CD8-positive, alpha-beta memory T cell (primary cell): ENCODE measurements at regions not wholly inside any gene's neighbourhood (a gene's known extent, or its start where the extent isn't known, plus 50 kb on each side); places are given as distances from the start of the nearest gene placed in this dataset.

Source experiments
- CTCF ChIA-PET: fragments of 350-600 bp; sonication (Branson Sonifier 250); formaldehyde crosslinking; loops from one replicate; lab custom pipeline; 2021; ENCODE audit warnings: antibody characterized with exemption; lab: Charles Lee
- POLR2A ChIA-PET: fragments of 350-600 bp; sonication (Branson Sonifier 250); formaldehyde crosslinking; loops from one replicate; lab custom pipeline; 2021; ENCODE audit warnings: antibody characterized with exemption; lab: Charles Lee
- DNase-seq, 5 donors: peaks; one replicate each; pipeline versions ENCODE4 v3.0.0 to v3.0.0-alpha.2; 2020 to 2022; ENCODE audit warnings: mixed read lengths in 1 of 5
- H3K27ac ChIP-seq: one replicate; pipeline ENCODE4 v1.7.0; 2013; ENCODE audit warnings: low read depth, mild to moderate bottlenecking, low read length, moderate library complexity
- H3K27me3 ChIP-seq: 2 replicates; pipeline ENCODE4 v1.7.0; 2013; ENCODE audit warnings: low read length, mild to moderate bottlenecking; ENCODE audit not compliant: insufficient read depth, poor library complexity, severe bottlenecking
- H3K36me3 ChIP-seq: 2 replicates; pipeline ENCODE4 v1.7.0; 2013; ENCODE audit warnings: mild to moderate bottlenecking, low read length, moderate library complexity; ENCODE audit not compliant: insufficient read depth
- H3K4me1 ChIP-seq: 2 replicates; pipeline ENCODE4 v1.7.0; 2013; ENCODE audit warnings: mild to moderate bottlenecking, low read length, moderate library complexity; ENCODE audit not compliant: insufficient read depth
- H3K4me3 ChIP-seq: 2 replicates; pipeline ENCODE4 v1.7.0; 2013; ENCODE audit warnings: mild to moderate bottlenecking, low read length
- H3K9me3 ChIP-seq: 2 replicates; pipeline ENCODE4 v1.7.0; 2013; ENCODE audit warnings: mild to moderate bottlenecking, low read length
- H3K27ac Mint-ChIP-seq, 8 donors: one replicate each; pipeline ENCODE4 v1.8.0; 2020 to 2021; ENCODE audit warnings: mixed read lengths in 8 of 8, mild to moderate bottlenecking in 6 of 8, inconsistent platforms in 3 of 8, moderate library complexity in 3 of 8
- H3K27me3 Mint-ChIP-seq, 2 donors: one replicate each; pipeline ENCODE4 v1.8.0; 2020 to 2021; ENCODE audit warnings: mixed read lengths in 2 of 2, mild to moderate bottlenecking in 1 of 2, moderate library complexity in 1 of 2
- H3K36me3 Mint-ChIP-seq, 3 donors: one replicate each; pipeline ENCODE4 v1.8.0; 2020 to 2021; ENCODE audit warnings: mixed read lengths in 3 of 3, inconsistent platforms in 1 of 3, mild to moderate bottlenecking in 1 of 3
- H3K4me1 Mint-ChIP-seq, 3 donors: one replicate each; pipeline ENCODE4 v1.8.0; 2020 to 2021; ENCODE audit warnings: mixed read lengths in 3 of 3, inconsistent platforms in 1 of 3, mild to moderate bottlenecking in 1 of 3
- H3K4me3 Mint-ChIP-seq, 7 donors: one replicate each; pipeline ENCODE4 v1.8.0; 2020 to 2021; ENCODE audit warnings: mixed read lengths in 7 of 7, mild to moderate bottlenecking in 6 of 7, moderate library complexity in 4 of 7, inconsistent platforms in 2 of 7
- H3K9me3 Mint-ChIP-seq, 5 donors: one replicate each; pipeline ENCODE4 v1.8.0; 2020 to 2022; ENCODE audit warnings: mixed read lengths in 5 of 5, mild to moderate bottlenecking in 3 of 5, moderate library complexity in 2 of 5, inconsistent platforms in 1 of 5

DNA sequence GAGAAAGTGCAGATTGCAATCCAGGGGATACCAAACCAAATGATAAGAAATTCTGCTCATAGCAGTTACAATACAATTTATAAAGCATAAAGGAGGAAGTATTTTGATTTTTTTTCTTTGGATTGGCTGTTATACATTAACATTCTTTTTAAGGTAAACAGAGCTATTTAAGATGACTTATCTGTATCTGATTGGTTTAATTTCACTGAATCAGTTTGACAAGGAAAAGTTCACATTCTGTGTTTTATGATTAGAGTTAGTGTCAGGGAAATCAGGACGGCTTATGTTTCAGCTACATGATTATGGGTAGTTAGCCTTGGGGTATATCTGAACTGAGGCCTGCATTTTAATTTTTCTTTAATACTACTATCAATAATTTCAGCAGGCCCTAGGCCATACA, 360.9 kb downstream of the ARL6IP6 start:
- H3K4me3 ChIP-seq: no peak overlapping the region
- ChIA-PET POLR2A (no interaction called here), CTCF (no interaction called here)
- H3K4me3 Mint-ChIP-seq: no peak overlapping the region
- no peaks in the 10 kb centered on the region for H3K36me3 Mint-ChIP-seq
- no peaks in the 10 kb centered on the region for H3K9me3 Mint-ChIP-seq
- no peak for DNase-seq
- no peaks in the 10 kb centered on the region for H3K36me3 ChIP-seq
- no peaks in the 10 kb centered on the region for H3K4me1 ChIP-seq
- no peaks in the 10 kb centered on the region for H3K4me1 Mint-ChIP-seq
- no peaks in the 10 kb centered on the region for H3K27me3 ChIP-seq
- H3K27me3 Mint-ChIP-seq: no peaks in the 10 kb centered on the region
- H3K27ac Mint-ChIP-seq: no peak overlapping the region
- no peaks in the 10 kb centered on the region for H3K9me3 ChIP-seq
- no peak overlapping the region for H3K27ac ChIP-seq

GRCh38 chr2:153077311-153077710, 358.9 kb downstream of the ARL6IP6 start:
- Histone ChIP-seq H3K36me3 (no peaks in the 10 kb centered on the region), H3K27me3 (no peaks in the 10 kb centered on the region), H3K4me1 (no peaks in the 10 kb centered on the region), H3K9me3 (no peaks in the 10 kb centered on the region), H3K4me3 (no peak overlapping the region), H3K27ac (no peak overlapping the region)
- ChIA-PET POLR2A (no interaction called here), CTCF (no interaction called here)
- H3K4me1 Mint-ChIP-seq: no peaks in the 10 kb centered on the region
- H3K36me3 Mint-ChIP-seq: no peaks in the 10 kb centered on the region
- H3K9me3 Mint-ChIP-seq: peaks cover 0 to 3% (median 0%) of the 10 kb centered on the region in 5 donors
- no peaks in the 10 kb centered on the region for H3K27me3 Mint-ChIP-seq
- H3K27ac Mint-ChIP-seq: no peak overlapping the region
- H3K4me3 Mint-ChIP-seq: no peak overlapping the region
- DNase-seq: no peak

GRCh38 chr2:153074207-153074606, 355.8 kb downstream of the ARL6IP6 start:
- Mint-ChIP-seq H3K4me3 (no peak overlapping the region), H3K4me1 (no peaks in the 10 kb centered on the region), H3K27me3 (no peaks in the 10 kb centered on the region), H3K36me3 (no peaks in the 10 kb centered on the region), H3K27ac (no peak overlapping the region), H3K9me3 (peaks cover 0 to 3% (median 0%) of the 10 kb centered on the region in 5 donors)
- H3K4me1 ChIP-seq: no peaks in the 10 kb centered on the region
- H3K9me3 ChIP-seq: no peaks in the 10 kb centered on the region
- no peak for DNase-seq
- no peaks in the 10 kb centered on the region for H3K27me3 ChIP-seq
- H3K27ac ChIP-seq: no peak overlapping the region
- no peak overlapping the region for H3K4me3 ChIP-seq
- CTCF ChIA-PET: no interaction called here
- POLR2A ChIA-PET: no interaction called here
- H3K36me3 ChIP-seq: no peaks in the 10 kb centered on the region

GRCh38 chr2:153072813-153073212, 354.4 kb downstream of the ARL6IP6 start:
- CTCF ChIA-PET: no interaction called here
- no peak overlapping the region for H3K27ac Mint-ChIP-seq
- Histone ChIP-seq H3K9me3 (no peaks in the 10 kb centered on the region), H3K4me1 (no peaks in the 10 kb centered on the region), H3K36me3 (no peaks in the 10 kb centered on the region), H3K27ac (no peak overlapping the region), H3K27me3 (no peaks in the 10 kb centered on the region), H3K4me3 (no peak overlapping the region)
- peaks cover 0 to 3% (median 0%) of the 10 kb centered on the region in 5 donors for H3K9me3 Mint-ChIP-seq
- no peaks in the 10 kb centered on the region for H3K36me3 Mint-ChIP-seq
- POLR2A ChIA-PET: no interaction called here
- no peak overlapping the region for H3K4me3 Mint-ChIP-seq
- DNase-seq: no peak
- no peaks in the 10 kb centered on the region for H3K4me1 Mint-ChIP-seq
- H3K27me3 Mint-ChIP-seq: no peaks in the 10 kb centered on the region

DNA sequence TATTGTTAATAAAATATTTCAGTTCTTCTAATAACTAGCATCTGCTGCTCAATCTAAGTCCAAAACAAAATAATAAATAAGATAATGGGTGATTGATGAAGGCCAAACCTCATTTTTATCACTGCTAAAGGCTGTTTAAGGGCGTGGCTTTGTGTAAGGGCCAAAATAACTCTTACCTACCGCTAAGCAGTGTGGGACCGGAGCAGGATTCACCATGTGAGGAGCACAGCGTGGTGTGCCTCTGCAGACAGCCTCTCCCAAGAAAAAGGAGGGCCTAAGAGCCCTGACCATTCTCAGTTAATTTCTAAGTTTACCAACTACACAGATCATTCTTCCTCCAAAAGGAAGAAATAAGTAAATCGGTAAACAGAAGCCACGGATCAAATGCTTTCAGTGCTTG, 353.7 kb downstream of the ARL6IP6 start:
- Histone ChIP-seq H3K4me3 (no peak overlapping the region), H3K4me1 (no peaks in the 10 kb centered on the region), H3K27ac (no peak overlapping the region), H3K36me3 (no peaks in the 10 kb centered on the region), H3K27me3 (no peaks in the 10 kb centered on the region), H3K9me3 (no peaks in the 10 kb centered on the region)
- ChIA-PET POLR2A (no interaction called here), CTCF (no interaction called here)
- H3K36me3 Mint-ChIP-seq: no peaks in the 10 kb centered on the region
- DNase-seq: no peak
- no peaks in the 10 kb centered on the region for H3K27me3 Mint-ChIP-seq
- H3K4me3 Mint-ChIP-seq: no peak overlapping the region
- H3K9me3 Mint-ChIP-seq: peaks cover 0 to 3% (median 0%) of the 10 kb centered on the region in 5 donors
- no peaks in the 10 kb centered on the region for H3K4me1 Mint-ChIP-seq
- no peak overlapping the region for H3K27ac Mint-ChIP-seq

GRCh38 chr2:153071090-153071489, 352.7 kb downstream of the ARL6IP6 start:
- no peaks in the 10 kb centered on the region for H3K9me3 ChIP-seq
- ChIA-PET POLR2A (no interaction called here), CTCF (no interaction called here)

GRCh38 chr2:153068915-153069314, 350.5 kb downstream of the ARL6IP6 start:
- Histone ChIP-seq H3K27me3 (no peaks in the 10 kb centered on the region), H3K4me1 (no peaks in the 10 kb centered on the region), H3K9me3 (no peaks in the 10 kb centered on the region), H3K4me3 (no peak overlapping the region), H3K27ac (no peak overlapping the region), H3K36me3 (no peaks in the 10 kb centered on the region)
- Mint-ChIP-seq H3K27ac (no peak overlapping the region), H3K4me1 (no peaks in the 10 kb centered on the region), H3K9me3 (peaks cover 0 to 3% (median 0%) of the 10 kb centered on the region in 5 donors), H3K27me3 (no peaks in the 10 kb centered on the region), H3K36me3 (no peaks in the 10 kb centered on the region), H3K4me3 (no peak overlapping the region)
- DNase-seq: no peak
- POLR2A ChIA-PET: no interaction called here
- CTCF ChIA-PET: no interaction called here

More at GRCh38 chr2:153071090-153071489, 352.7 kb downstream of the ARL6IP6 start:
- no peaks in the 10 kb centered on the region for H3K4me1 Mint-ChIP-seq
- H3K27me3 ChIP-seq: no peaks in the 10 kb centered on the region
- peaks cover 0 to 3% (median 0%) of the 10 kb centered on the region in 5 donors for H3K9me3 Mint-ChIP-seq
- no peak overlapping the region for H3K27ac Mint-ChIP-seq
- H3K27me3 Mint-ChIP-seq: no peaks in the 10 kb centered on the region
- H3K4me3 Mint-ChIP-seq: no peak overlapping the region
- no peaks in the 10 kb centered on the region for H3K36me3 Mint-ChIP-seq
- H3K27ac ChIP-seq: no peak overlapping the region
- DNase-seq: no peak
- H3K4me1 ChIP-seq: no peaks in the 10 kb centered on the region
- H3K36me3 ChIP-seq: no peaks in the 10 kb centered on the region
- H3K4me3 ChIP-seq: no peak overlapping the region

GRCh38 chr2:153068052-153068451, 349.6 kb downstream of the ARL6IP6 start:
- no peaks in the 10 kb centered on the region for H3K27me3 Mint-ChIP-seq
- H3K4me3 ChIP-seq: no peak overlapping the region
- peaks cover 0 to 3% (median 0%) of the 10 kb centered on the region in 5 donors for H3K9me3 Mint-ChIP-seq
- POLR2A ChIA-PET: no interaction called here
- no peaks in the 10 kb centered on the region for H3K36me3 ChIP-seq
- H3K9me3 ChIP-seq: no peaks in the 10 kb centered on the region
- H3K27me3 ChIP-seq: no peaks in the 10 kb centered on the region
- no peaks in the 10 kb centered on the region for H3K4me1 Mint-ChIP-seq
- H3K27ac Mint-ChIP-seq: no peak overlapping the region
- no peak overlapping the region for H3K27ac ChIP-seq
- H3K4me1 ChIP-seq: no peaks in the 10 kb centered on the region
- no peak for DNase-seq
- no peak overlapping the region for H3K4me3 Mint-ChIP-seq
- CTCF ChIA-PET: no interaction called here
- no peaks in the 10 kb centered on the region for H3K36me3 Mint-ChIP-seq
